Chondrocyte (in vitro differentiated cells): ENCODE measurements at regions not wholly inside any gene's neighbourhood (a gene's known extent, or its start where the extent isn't known, plus 50 kb on each side); places are given as distances from the start of the nearest gene placed in this dataset.
A peak's percentile ranks its signal among the peaks of the same experiment; 100 is the strongest.
"Not testable (repeated sequence)": the region's sequence is repeated elsewhere in the genome, so short reads cannot be mapped to it uniquely, and the experiment has no call there.

Experiments used
- DNase-seq: peaks from one replicate; pipeline ENCODE4 v3.0.0; 2021; ENCODE audit warnings: mixed read lengths, low spot score
- H3K27ac Mint-ChIP-seq: one replicate; pipeline ENCODE4 v1.8.0; 2021; ENCODE audit warnings: mild to moderate bottlenecking, moderate library complexity, mixed read lengths; ENCODE audit not compliant: unreplicated experiment
- H3K27me3 Mint-ChIP-seq: 2 replicates; pipeline ENCODE4 v1.8.0; 2021; ENCODE audit warnings: low read depth, mixed read lengths
- H3K36me3 Mint-ChIP-seq: 2 replicates; pipeline ENCODE4 v1.8.0; 2021; ENCODE audit warnings: low read depth, mixed read lengths
- H3K4me1 Mint-ChIP-seq: 2 replicates; pipeline ENCODE4 v1.8.0; 2021; ENCODE audit warnings: low read depth, mild to moderate bottlenecking, mixed read lengths
- H3K4me3 Mint-ChIP-seq: one replicate; pipeline ENCODE4 v1.8.0; 2021; ENCODE audit warnings: mild to moderate bottlenecking, moderate library complexity, mixed read lengths; ENCODE audit not compliant: unreplicated experiment
- H3K9me3 Mint-ChIP-seq: 2 replicates; pipeline ENCODE4 v1.8.0; 2021; ENCODE audit warnings: low read depth, mixed read lengths
- TF ChIP-seq, protein P1 (sequence below): fragments of 200-600 bp; sonication (generic); IDR thresholded peaks from 2 replicates; pipeline ENCODE4 v1.5.0; 2021; ENCODE audit warnings: antibody characterized with exemption, mild to moderate bottlenecking, moderate library complexity

DNA sequence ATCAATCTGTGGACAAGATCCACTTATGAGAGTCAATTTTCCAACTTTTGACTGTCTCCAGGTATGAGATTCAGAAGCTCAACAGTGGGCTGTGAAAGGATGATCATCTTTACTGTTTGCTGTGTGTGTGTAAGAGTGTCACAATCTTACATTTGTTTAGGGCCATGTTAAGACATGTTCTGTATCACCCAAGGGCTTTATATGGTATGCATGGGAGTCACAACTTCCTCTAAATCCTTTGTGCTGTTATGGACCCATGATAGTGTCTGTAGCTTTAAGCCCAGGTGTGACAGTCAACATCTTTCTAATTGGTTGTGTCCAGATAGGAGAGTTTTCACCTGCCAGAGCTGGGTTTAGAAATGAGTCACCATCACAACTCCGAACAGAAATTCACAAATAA lies 70.2 kb downstream of the ZNF726 start:
- not testable (repeated sequence) for DNase-seq, H3K36me3 Mint-ChIP-seq, H3K27ac Mint-ChIP-seq, H3K4me3 Mint-ChIP-seq, H3K27me3 Mint-ChIP-seq, H3K4me1 Mint-ChIP-seq
- H3K9me3 Mint-ChIP-seq: peaks cover 64% of the 10 kb centered on the region

DNA sequence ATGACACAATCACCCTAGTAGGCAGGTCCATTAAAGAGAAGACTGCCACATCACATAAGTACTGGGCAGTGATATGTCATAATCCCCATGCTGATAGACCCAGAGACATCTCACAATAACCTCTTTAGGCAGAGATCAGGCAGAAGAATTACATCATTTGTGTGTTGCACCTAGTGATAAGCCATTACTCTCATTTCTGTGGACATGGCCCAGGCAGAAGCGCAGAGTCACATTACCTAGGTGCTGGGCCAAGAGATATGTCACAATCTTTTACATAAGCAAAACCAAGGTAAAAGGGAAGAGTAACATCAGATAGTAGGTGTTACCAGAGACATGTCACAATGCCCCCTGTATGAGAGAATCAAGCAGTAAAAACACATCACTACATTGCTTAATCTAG lies 71.9 kb downstream of the ZNF726 start:
- Mint-ChIP-seq H3K9me3 (peaks cover 50% of the 10 kb centered on the region), H3K4me3 (no peak overlapping the region), H3K27me3 (no peaks in the 10 kb centered on the region), H3K27ac (no peak overlapping the region), H3K36me3 (no peaks in the 10 kb centered on the region), H3K4me1 (no peaks in the 10 kb centered on the region)
- DNase-seq: no peak
- TF ChIP-seq, protein P1, sequence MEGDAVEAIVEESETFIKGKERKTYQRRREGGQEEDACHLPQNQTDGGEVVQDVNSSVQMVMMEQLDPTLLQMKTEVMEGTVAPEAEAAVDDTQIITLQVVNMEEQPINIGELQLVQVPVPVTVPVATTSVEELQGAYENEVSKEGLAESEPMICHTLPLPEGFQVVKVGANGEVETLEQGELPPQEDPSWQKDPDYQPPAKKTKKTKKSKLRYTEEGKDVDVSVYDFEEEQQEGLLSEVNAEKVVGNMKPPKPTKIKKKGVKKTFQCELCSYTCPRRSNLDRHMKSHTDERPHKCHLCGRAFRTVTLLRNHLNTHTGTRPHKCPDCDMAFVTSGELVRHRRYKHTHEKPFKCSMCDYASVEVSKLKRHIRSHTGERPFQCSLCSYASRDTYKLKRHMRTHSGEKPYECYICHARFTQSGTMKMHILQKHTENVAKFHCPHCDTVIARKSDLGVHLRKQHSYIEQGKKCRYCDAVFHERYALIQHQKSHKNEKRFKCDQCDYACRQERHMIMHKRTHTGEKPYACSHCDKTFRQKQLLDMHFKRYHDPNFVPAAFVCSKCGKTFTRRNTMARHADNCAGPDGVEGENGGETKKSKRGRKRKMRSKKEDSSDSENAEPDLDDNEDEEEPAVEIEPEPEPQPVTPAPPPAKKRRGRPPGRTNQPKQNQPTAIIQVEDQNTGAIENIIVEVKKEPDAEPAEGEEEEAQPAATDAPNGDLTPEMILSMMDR: no peak

DNA sequence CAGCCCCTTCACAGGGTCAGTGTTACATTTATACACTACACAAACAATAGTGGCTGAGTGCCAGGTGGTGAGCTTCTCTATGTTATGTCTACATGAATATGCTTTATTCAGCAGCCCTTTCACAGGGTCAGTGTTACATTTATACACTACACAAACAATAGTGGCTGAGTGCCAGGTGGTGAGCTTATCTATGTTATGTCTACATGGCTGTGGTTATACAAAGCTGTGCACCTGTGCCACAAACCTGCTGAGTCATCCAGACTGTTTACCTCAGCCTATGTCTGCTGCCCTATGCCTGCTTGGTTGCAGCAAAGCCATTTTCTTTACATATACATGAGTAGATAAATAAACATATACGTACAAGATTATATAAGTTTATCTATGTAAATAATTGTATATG lies 76.5 kb downstream of the ZNF726 start:
- Mint-ChIP-seq H3K4me1 (no peaks in the 10 kb centered on the region), H3K9me3 (peaks cover 35% of the 10 kb centered on the region), H3K4me3 (no peak overlapping the region), H3K27me3 (no peaks in the 10 kb centered on the region), H3K27ac (no peak overlapping the region), H3K36me3 (peaks cover 2% of the 10 kb centered on the region)
- DNase-seq: no peak
- TF ChIP-seq, protein P1: no peak

DNA sequence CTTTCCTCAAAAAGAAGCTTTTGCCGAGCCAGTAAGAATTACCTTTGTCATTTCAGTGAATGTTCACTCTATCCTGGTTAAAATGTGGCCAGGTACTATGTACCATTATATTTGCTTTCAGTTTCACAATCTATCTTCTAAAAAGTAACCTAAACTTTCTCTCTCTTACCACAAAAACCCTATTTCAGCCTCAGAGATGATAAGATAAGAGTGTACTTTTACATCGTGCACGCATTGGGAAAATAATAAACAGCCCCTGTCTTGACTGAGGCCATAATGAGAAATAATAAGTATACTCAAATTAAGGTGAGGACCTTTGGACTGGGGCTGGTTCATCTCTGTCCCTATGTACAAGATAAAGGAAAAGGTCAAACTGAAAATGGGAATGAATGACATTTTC lies 77.7 kb downstream of the ZNF726 start:
- Mint-ChIP-seq H3K36me3 (peaks cover 2% of the 10 kb centered on the region), H3K27ac (no peak overlapping the region), H3K27me3 (no peaks in the 10 kb centered on the region), H3K4me3 (no peak overlapping the region), H3K4me1 (no peaks in the 10 kb centered on the region), H3K9me3 (peaks cover 33% of the 10 kb centered on the region)
- TF ChIP-seq, protein P1: no peak
- no peak for DNase-seq

DNA sequence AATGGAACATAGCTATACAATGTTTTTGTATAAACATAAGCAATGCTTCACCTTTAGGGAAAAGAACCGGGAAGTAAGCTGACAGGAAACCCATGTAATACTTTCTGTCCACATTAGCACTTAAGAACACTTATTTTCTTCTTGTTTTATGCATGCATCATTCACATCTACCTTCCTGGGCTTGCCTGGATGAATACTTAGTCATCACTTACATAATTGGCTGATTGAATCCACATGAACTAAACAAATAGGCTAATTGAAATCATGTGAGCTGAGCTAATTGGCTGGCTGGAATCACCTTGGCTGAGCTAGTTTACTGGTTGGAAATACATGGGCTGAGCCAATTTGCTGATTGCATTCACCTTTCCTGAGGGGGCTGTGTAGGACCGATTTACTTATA lies 78.8 kb downstream of the ZNF726 start:
- Mint-ChIP-seq H3K27me3 (no peaks in the 10 kb centered on the region), H3K27ac (no peak overlapping the region), H3K9me3 (peaks cover 34% of the 10 kb centered on the region), H3K4me1 (no peaks in the 10 kb centered on the region), H3K4me3 (no peak overlapping the region), H3K36me3 (peaks cover 2% of the 10 kb centered on the region)
- TF ChIP-seq, protein P1: no peak
- no peak for DNase-seq

DNA sequence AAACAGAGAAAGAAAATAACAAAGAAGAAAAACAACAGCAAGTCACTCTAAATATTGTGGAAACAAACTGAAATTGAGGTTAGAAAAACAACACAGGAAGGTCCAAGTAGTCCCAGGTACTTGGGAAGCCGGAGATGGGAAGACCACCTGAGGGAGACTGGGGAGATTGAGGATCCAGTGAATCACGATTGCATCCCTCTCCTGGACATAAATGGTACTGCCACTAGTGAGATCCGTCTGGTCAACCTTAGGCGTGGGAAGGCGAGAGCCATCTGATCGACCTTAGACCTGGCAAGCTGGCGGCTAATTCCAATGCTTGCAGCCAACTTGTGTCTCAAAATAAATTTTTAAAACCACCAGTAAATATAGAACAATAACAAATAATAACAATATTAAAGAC lies 81.9 kb downstream of the ZNF726 start:
- H3K4me1 Mint-ChIP-seq: no peaks in the 10 kb centered on the region
- H3K9me3 Mint-ChIP-seq: peaks cover 57% of the 10 kb centered on the region
- H3K27ac Mint-ChIP-seq: no peak overlapping the region
- H3K36me3 Mint-ChIP-seq: peaks cover 2% of the 10 kb centered on the region
- no peaks in the 10 kb centered on the region for H3K27me3 Mint-ChIP-seq
- DNase-seq: no peak
- TF ChIP-seq, protein P1: peak; percentile 47
- no peak overlapping the region for H3K4me3 Mint-ChIP-seq
